H9 (cell line): ENCODE measurements at regions not wholly inside any gene's neighbourhood (a gene's known extent, or its start where the extent isn't known, plus 50 kb on each side); places are given as distances from the start of the nearest gene placed in this dataset.

Source experiments
- DNase-seq: peaks from one replicate; pipeline ENCODE4 v3.0.0-alpha.2; 2017
- H2AFZ ChIP-seq: one replicate; pipeline ENCODE4 v1.6.1; 2013; ENCODE audit warnings: mild to moderate bottlenecking, low read length, control low read depth, moderate library complexity
- H2AK5ac ChIP-seq: 2 replicates; pipeline ENCODE4 v1.6.1; 2013; ENCODE audit warnings: low read length, control low read depth, mixed read lengths; ENCODE audit not compliant: insufficient read length
- H2BK120ac ChIP-seq: one replicate; pipeline ENCODE4 v1.6.1; 2013; ENCODE audit warnings: low read depth, mild to moderate bottlenecking, low read length, control low read depth, inconsistent platforms; ENCODE audit not compliant: poor library complexity, severe bottlenecking
- H2BK12ac ChIP-seq: 2 replicates; pipeline ENCODE4 v1.6.1; 2013; ENCODE audit warnings: low read length, control low read depth, mixed read lengths, low read depth; ENCODE audit not compliant: insufficient read length
- H2BK15ac ChIP-seq: 2 replicates; pipeline ENCODE4 v1.6.1; 2013; ENCODE audit warnings: low read depth, low read length, control low read depth
- H2BK20ac ChIP-seq: one replicate; pipeline ENCODE4 v1.6.1; 2013; ENCODE audit warnings: low read depth, mild to moderate bottlenecking, low read length, control low read depth, inconsistent platforms; ENCODE audit not compliant: poor library complexity, severe bottlenecking
- H2BK5ac ChIP-seq: 2 replicates; pipeline ENCODE4 v1.6.1; 2013; ENCODE audit warnings: low read length, control low read depth, mixed read lengths; ENCODE audit not compliant: insufficient read length
- H3K14ac ChIP-seq: 2 replicates; pipeline ENCODE4 v1.6.1; 2013; ENCODE audit warnings: low read length, control low read depth; ENCODE audit not compliant: insufficient read depth
- H3K18ac ChIP-seq: 2 replicates; pipeline ENCODE4 v1.6.1; 2013; ENCODE audit warnings: low read depth, mild to moderate bottlenecking, mixed read lengths, low read length, control low read depth; ENCODE audit not compliant: insufficient read length
- H3K23ac ChIP-seq: 2 replicates; pipeline ENCODE4 v1.6.1; 2013; ENCODE audit warnings: low read length, control low read depth, mixed read lengths, low read depth; ENCODE audit not compliant: insufficient read length
- H3K23me2 ChIP-seq: 2 replicates; pipeline ENCODE4 v1.6.1; 2013; ENCODE audit warnings: low read depth, mild to moderate bottlenecking, mixed read lengths, low read length, control low read depth; ENCODE audit not compliant: insufficient read length, poor library complexity, severe bottlenecking
- H3K27ac ChIP-seq: 2 replicates; pipeline ENCODE4 v1.5.1; 2013; ENCODE audit warnings: low read length, control low read depth, mixed read lengths, low read depth; ENCODE audit not compliant: insufficient read length
- H3K27me3 ChIP-seq: 2 replicates; pipeline ENCODE4 v1.6.1; 2013; ENCODE audit warnings: low read length, control low read depth, inconsistent platforms; ENCODE audit not compliant: insufficient read depth
- H3K4ac ChIP-seq: 2 replicates; pipeline ENCODE4 v1.6.1; 2013; ENCODE audit warnings: low read depth, mild to moderate bottlenecking, control low read depth, inconsistent platforms, low read length, moderate library complexity
- H3K4me1 ChIP-seq: 2 replicates; pipeline ENCODE4 v1.6.1; 2013; ENCODE audit warnings: low read length, control low read depth, inconsistent platforms; ENCODE audit not compliant: insufficient read depth
- H3K4me2 ChIP-seq: 2 replicates; pipeline ENCODE4 v1.6.1; 2013; ENCODE audit warnings: low read length, control low read depth, mixed read lengths; ENCODE audit not compliant: insufficient read length, insufficient read depth
- H3K56ac ChIP-seq: 2 replicates; pipeline ENCODE4 v1.6.1; 2013; ENCODE audit warnings: low read depth, mild to moderate bottlenecking, mixed read lengths, low read length, control low read depth; ENCODE audit not compliant: insufficient read length
- H3K79me1 ChIP-seq: 2 replicates; pipeline ENCODE4 v1.6.1; 2013; ENCODE audit warnings: low read depth, mild to moderate bottlenecking, moderate library complexity, low read length, control low read depth, inconsistent platforms; ENCODE audit not compliant: insufficient read depth, poor library complexity, severe bottlenecking
- H3K79me2 ChIP-seq: 2 replicates; pipeline ENCODE4 v1.6.1; 2013; ENCODE audit warnings: low read length, control low read depth, inconsistent platforms; ENCODE audit not compliant: insufficient read depth
- H3K9ac ChIP-seq: 2 replicates; pipeline ENCODE4 v1.6.1; 2013; ENCODE audit warnings: low read length, control low read depth, mixed read lengths; ENCODE audit not compliant: insufficient read length; ENCODE audit errors: extremely low read depth
- H3K9me3 ChIP-seq: one replicate; pipeline ENCODE4 v1.6.1; 2013; ENCODE audit warnings: low read depth, low read length, inconsistent platforms; ENCODE audit not compliant: control insufficient read depth
- H3T11ph ChIP-seq: one replicate; pipeline ENCODE4 v1.6.1; 2013; ENCODE audit warnings: mild to moderate bottlenecking, low read length, control low read depth, inconsistent platforms
- H4K20me1 ChIP-seq: one replicate; pipeline ENCODE4 v1.6.1; 2013; ENCODE audit not compliant: control insufficient read depth, insufficient read length, insufficient read depth
- H4K5ac ChIP-seq: 2 replicates; pipeline ENCODE4 v1.6.1; 2013; ENCODE audit warnings: low read depth, mild to moderate bottlenecking, mixed read lengths, low read length, control low read depth; ENCODE audit not compliant: insufficient read length
- H4K8ac ChIP-seq: replicated peaks from 2 replicates; pipeline ENCODE4 v1.6.1; 2013; ENCODE audit warnings: low read length, control low read depth, mixed read lengths, low read depth; ENCODE audit not compliant: insufficient read length
- H4K91ac ChIP-seq: 2 replicates; pipeline ENCODE4 v1.6.1; 2013; ENCODE audit warnings: low read depth, mild to moderate bottlenecking, moderate library complexity, mixed read lengths, low read length, control low read depth; ENCODE audit not compliant: insufficient read length
- H3K27ac Mint-ChIP-seq, 3 experiments: 2 replicates in 2 of 3; 3 replicates in 1 of 3; pipeline ENCODE4 v1.8.0; 2020 to 2021; ENCODE audit warnings: mixed read lengths in 3 of 3, mild to moderate bottlenecking in 1 of 3, moderate library complexity in 1 of 3
- H3K27me3 Mint-ChIP-seq: 2 replicates; pipeline ENCODE4 v1.8.0; 2021; ENCODE audit warnings: low read depth, mild to moderate bottlenecking, moderate library complexity, mixed read lengths
- H3K36me3 Mint-ChIP-seq, 3 experiments: 2 replicates in 2 of 3; 3 replicates in 1 of 3; pipeline ENCODE4 v1.8.0; 2020 to 2021; ENCODE audit warnings: low read depth in 3 of 3, mixed read lengths in 3 of 3; ENCODE audit not compliant: insufficient read depth in 1 of 3
- H3K4me1 Mint-ChIP-seq, 2 experiments: 2 replicates each; pipeline ENCODE4 v1.8.0; 2020; ENCODE audit warnings: mixed read lengths in 2 of 2
- H3K4me3 Mint-ChIP-seq, 2 experiments: 2 replicates in 1 of 2; 3 replicates in 1 of 2; pipeline ENCODE4 v1.8.0; 2020 to 2021; ENCODE audit warnings: mild to moderate bottlenecking in 2 of 2, mixed read lengths in 2 of 2, moderate library complexity in 1 of 2
- H3K9me3 Mint-ChIP-seq, 2 experiments: 2 replicates in 1 of 2; 3 replicates in 1 of 2; pipeline ENCODE4 v1.8.0; 2020; ENCODE audit warnings: mild to moderate bottlenecking in 2 of 2, mixed read lengths in 2 of 2, moderate library complexity in 1 of 2
- CTCF ChIP-seq: fragments of 200-600 bp; sonication (generic); conservative IDR thresholded peaks from 3 replicates; pipeline ENCODE4 v1.8.0; 2021; ENCODE audit warnings: antibody characterized with exemption, mild to moderate bottlenecking
- WGBS: extraction: QIAGEN DNeasy Blood & Tissue Kit; methylation state at CpG from one replicate; pipeline ENCODE4 v1.1.7; 2013; ENCODE audit warnings: missing lambda C conversion rate, low lambda C conversion rate, mixed read lengths; ENCODE audit not compliant: insufficient read length; ENCODE audit errors: extremely low coverage; 5-methylcytosine and 5-hydroxymethylcytosine counted together

- Histone ChIP-seq H2BK15ac (no peak overlapping the region), H3K18ac (no peak overlapping the region), H3K79me2 (no peaks in the 10 kb centered on the region), H4K8ac (no peak overlapping the region), H2AK5ac (no peak overlapping the region), H3K4ac (no peak overlapping the region), H3K9ac (no peak overlapping the region), H3K4me2 (no peak overlapping the region), H2BK120ac (no peak overlapping the region), H2AFZ (no peak overlapping the region), H2BK20ac (no peak overlapping the region), H3K9me3 (no peaks in the 10 kb centered on the region), H4K5ac (no peak overlapping the region), H4K20me1 (no peaks in the 10 kb centered on the region), H2BK5ac (no peak overlapping the region), H2BK12ac (no peak overlapping the region), H3K23me2 (no peaks in the 10 kb centered on the region), H3K4me1 (no peaks in the 10 kb centered on the region), H3K14ac (no peak overlapping the region), H3K79me1 (no peaks in the 10 kb centered on the region), H4K91ac (no peak overlapping the region), H3K56ac (no peak overlapping the region), H3T11ph (no peak overlapping the region), H3K27me3 (no peaks in the 10 kb centered on the region), H3K27ac (no peak overlapping the region), H3K23ac (no peak overlapping the region)
- WGBS = no CpG with 5 or more reads among the region's 1 CpG
- no peaks in the 10 kb centered on the region for H3K9me3 Mint-ChIP-seq
- no peaks in the 10 kb centered on the region for H3K4me1 Mint-ChIP-seq
- H3K36me3 Mint-ChIP-seq = no peaks in the 10 kb centered on the region
- H3K27me3 Mint-ChIP-seq = no peaks in the 10 kb centered on the region
- TF ChIP-seq CTCF = no peak
- H3K4me3 Mint-ChIP-seq = no peak overlapping the region
- no peak overlapping the region; a peak in 1 of 7 replicates for H3K27ac Mint-ChIP-seq
- no peak for DNase-seq
Observed at GRCh38 chr11:24084956-24085355, 411.9 kb upstream of the LUZP2 start.
